Stimulated activated CD8-positive, alpha-beta memory T cell treated with anti-CD3 and anti-CD28 coated beads, Interleukin-4, amount 100 ng/mL, for 48 hours (primary cell): ENCODE measurements at regions not wholly inside any gene's neighbourhood (a gene's known extent, or its start where the extent isn't known, plus 50 kb on each side); places are given as distances from the start of the nearest gene placed in this dataset.
"Not testable (repeated sequence)": the region's sequence is repeated elsewhere in the genome, so short reads cannot be mapped to it uniquely, and the experiment has no call there.

Experiments
- DNase-seq: peaks from one replicate; pipeline ENCODE4 v3.0.0-alpha.2; 2020

DNA sequence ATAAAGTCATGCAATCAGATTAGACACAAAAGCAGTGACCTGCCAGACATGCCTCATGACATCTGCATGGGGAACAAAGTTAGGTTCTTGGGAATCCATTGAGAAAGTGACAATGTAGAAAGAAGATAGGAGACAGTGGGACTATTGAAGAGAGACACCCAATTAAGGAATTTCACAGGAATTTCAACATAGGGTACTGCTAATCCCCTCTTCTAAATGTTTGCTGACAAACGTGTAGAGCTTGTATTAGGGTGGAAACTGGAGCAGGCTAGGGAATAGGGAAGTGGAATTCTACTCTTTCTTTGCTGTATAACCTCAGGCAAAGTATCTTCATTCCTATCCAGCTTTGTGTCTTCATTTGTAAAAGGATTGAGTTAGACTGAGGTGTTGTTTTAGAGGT is 409.4 kb upstream of the SASH1 start:
- DNase-seq: no peak

DNA sequence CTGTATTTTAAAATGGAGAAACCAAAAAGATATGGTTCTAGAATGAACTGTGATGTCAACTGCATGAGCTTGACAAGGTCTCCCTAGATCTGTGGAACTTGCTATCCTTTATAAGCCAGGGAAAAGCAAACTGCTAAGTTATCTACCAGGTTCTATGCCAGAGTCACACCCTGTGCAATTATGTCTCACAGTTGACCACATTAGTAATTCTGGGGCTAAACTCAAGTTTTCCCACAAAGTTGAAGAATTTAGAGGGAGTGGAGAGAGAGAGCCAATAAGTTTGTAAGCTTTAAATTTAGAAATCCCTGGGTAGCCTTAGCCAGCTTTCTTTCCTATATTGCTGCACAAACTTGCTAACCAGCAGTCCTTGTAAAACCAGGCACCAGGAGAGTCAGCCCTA is 407.0 kb upstream of the SASH1 start:
- no peak for DNase-seq

DNA sequence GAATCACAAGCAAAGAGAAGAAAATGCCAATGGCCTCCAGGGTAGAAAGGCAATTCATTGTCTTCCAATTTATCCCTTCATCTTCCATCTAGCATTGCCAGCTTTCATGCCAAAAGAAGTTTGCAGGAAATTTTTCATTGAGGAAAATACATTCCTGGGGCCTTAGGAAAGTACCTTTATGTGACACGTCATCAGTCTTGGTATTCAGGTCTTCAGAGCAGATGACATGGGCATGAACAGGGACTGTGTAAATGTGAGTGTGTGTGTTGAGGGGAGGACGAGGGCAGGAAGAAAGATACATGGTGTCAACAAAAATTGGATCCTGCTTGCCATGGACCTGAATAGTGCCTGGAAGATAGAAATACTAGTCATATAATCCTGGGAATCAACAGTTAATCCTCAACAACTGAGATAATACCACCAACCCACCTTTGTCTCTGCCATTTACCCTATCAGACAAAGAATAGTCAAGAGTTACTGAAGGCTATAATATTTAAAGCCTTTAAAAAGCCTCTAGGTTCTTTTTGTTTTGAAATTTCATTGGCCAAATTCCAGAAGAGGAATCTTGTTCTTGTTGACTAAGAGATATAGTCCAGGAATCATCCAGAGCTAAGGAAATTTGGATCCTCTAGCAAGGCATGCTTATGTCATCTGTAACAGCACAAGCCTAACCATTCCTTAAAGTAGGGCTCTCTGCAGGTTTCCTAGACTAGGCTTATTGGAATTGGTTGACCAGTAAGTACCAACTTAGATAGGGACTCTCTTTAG is 405.8 kb upstream of the SASH1 start:
- no peak for DNase-seq

DNA sequence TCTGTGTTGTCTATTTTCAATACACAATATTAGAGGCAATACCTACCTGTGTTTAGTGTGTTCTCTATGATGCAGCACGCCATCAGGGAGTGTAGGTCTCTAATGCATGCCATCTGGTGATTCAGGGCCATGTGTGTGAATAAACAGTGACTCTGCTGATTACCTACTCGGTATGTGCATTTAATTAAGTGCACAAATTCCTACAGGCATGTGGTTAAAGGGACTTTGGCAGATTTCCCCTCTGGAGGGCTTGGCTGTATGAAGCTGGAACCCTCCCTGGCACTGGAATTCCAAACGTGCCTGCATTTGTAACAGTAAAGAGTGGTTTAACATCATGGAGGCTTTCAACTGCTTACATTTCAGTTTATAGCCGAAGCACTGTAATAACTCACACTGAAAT is 401.5 kb upstream of the SASH1 start:
- DNase-seq: no peak

DNA sequence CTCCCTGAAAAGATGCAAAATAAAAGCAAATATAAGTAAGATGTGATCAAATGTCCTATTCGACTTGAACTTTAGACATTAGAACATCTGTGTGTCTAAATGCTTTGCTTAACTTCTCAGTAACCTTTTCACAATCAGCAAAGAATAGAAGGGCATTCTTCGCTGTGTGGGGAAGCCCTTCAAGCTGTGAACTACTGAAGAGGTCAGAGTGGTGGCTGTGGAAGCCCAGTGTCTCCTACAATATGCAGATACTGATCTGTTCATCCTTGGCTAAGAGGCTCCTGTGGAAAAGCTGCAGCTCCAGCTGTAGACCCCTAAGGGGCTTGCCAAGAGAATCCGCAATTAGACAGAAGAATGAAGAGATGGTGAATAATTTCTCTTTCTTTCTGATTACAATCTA is 400.3 kb upstream of the SASH1 start:
- DNase-seq: no peak

DNA sequence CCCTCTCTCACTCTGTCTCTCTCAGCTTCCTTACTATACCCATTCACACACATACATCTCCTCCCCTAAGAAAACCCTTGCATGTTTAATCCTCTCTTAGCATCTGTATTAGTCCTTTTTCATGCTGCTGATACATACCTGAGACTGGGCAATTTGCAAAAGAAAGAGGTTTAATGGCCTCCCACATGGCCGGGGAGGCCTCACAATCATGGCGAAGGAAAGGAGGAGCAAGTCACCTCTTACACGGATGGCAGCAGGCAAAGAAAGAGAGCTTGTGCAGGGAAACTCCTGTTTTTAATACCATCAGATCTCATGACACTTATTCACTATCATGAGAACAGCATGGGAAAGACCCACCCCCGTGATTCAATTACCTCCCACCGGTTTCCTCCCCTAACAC is 398.5 kb upstream of the SASH1 start:
- DNase-seq: no peak

DNA sequence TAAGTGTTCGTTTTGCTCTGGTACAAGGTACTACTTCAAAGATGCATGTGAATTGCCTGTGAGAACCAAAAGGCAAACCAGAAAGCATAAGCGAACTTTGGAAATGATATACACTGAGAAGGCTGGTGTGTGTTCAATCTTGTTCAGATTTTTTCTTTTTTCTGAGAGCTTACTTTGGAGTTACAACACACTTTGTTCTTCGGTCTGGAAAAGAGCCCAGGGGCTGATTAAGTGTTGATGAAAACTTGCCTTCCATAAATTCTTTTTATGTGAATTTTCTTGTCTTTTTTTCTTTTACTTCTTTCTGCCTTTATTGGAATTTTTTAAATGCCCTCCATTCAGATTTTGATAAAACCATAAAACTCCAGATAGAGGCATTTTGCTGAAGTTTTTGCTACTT is 395.1 kb upstream of the SASH1 start:
- no peak for DNase-seq

DNA sequence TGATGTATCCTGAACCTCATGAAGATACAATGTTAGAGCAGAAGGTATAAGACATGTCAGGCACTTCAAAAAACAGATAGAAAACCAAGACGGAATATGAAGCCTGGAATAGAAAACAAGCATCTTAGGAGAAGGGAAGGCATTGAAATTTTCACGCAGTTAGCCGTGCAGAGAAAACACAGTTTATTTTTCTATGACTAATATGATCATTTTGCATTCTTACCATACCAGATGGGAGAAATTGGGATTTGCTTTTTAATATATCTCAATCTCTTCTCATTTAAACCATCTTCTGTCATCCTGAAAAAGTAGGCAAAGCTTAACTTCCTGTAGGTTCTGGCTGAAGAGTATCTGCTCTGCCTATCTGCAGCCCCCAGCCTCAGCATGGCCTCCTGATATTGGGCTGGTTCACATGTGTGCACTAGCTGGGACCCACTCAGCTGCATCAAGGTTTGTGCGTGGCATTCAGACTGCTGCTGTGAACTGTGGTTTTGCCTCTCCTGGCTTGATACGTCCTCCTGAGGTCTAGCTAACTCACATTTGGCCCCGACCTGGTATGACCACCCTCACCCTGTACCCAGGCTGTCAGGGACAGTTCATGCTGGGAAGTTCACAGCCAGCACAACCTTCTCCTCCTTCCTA is 392.5 kb upstream of the SASH1 start:
- DNase-seq: no peak

DNA sequence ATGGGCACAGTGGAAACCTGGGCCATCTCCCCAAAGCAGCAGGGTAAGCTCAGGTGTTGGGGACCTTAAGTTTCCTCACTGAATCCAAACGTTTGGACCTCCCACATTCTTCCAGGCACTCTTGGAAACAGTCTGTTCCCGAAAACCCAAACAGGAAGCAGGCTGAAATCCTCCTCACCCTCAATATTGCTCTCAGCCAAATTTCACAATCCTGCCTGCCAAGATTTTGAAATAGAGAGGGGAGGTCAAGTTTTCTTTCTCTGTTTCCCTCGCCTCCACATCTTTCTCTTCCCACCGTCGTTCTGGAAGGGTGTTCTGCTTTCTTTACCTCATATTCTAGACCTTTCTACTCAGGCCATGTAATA is 392.0 kb upstream of the SASH1 start:
- no peak for DNase-seq

DNA sequence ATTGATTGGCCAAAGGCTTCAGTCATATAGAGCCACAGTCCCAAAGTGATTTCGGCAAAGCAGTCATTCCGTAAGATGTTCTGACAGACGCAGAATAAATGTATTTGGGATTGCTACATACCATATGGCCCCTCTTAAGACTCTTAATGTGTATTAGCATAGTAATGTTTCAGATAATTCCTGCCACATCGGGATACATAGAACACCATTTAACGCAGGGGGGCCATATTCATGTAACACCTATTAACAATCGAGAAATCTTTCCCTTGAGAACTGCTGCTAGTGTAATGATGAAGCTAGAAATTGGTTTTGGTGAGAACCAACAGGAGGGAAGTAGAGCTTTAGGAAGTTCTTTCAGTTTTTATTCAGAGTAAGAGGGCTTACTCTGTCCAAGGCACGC is 390.9 kb upstream of the SASH1 start:
- no peak for DNase-seq

DNA sequence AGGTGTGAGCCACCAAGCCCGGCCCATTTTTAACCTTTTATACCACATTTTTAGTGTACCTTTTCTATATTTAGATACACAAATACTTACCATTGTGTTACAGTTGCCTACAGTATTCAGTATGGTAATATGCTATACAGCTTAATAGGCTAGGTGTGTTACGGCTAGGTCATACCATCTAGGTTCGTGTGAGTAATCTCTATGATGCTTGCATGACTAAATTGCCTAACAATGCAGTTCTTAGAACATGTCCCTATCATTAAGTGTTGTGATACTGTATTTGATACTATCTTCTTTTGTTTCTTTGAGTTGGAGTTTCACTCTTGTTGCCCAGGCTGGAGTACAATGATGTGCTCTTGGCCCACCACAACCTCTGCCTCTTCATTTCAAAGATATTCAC is 387.7 kb upstream of the SASH1 start:
- no peak for DNase-seq

DNA sequence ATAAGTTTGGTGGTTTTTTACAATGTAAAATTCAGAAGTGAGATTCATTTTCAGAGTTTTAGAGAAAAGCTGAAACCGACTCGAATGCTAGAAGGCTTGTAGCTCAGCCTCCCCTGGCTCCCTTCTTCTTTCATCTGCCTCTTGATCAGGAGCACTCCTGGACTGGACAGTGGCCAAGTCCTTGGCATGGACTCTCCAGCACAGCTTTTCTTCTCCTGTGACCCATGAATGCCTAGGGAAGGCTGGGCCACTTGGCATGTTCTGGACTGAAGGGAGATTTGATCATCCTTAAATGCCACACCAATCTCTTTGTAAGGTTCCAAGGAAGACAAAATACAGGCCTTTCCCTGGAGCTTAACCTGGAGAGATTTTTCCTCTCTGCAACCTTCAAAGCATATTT is 384.0 kb upstream of the SASH1 start:
- no peak for DNase-seq

DNA sequence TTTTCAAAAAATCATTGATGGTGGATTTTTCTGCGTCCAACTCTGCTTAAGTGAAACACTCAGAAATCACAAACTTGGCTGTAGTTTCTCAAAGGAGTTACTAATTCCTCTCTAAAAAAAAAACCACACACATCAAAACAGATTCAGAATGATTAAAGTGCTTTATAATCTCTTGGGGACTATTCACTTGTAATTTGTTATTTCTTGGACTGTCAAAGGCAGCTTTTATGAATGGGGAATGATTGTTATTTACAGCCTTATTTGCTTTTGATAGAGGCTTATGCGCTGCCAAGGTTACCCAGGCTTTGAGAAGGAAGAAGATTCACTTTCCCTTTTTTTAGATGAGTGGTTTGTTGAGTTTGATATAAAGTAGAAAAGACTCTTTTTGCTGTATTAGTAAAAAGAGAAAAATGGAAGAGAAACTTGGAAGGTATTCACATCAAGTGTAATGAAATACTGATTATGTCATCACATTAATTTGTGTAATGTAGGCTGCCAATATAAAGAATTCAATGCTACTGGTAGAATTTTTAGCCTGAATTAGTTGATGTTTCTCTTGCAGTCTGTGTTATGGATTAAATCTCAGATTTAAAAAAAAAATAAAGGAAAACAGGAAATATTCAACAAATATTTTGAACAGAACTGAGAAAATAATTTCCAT is 381.0 kb upstream of the SASH1 start:
- DNase-seq: no peak

DNA sequence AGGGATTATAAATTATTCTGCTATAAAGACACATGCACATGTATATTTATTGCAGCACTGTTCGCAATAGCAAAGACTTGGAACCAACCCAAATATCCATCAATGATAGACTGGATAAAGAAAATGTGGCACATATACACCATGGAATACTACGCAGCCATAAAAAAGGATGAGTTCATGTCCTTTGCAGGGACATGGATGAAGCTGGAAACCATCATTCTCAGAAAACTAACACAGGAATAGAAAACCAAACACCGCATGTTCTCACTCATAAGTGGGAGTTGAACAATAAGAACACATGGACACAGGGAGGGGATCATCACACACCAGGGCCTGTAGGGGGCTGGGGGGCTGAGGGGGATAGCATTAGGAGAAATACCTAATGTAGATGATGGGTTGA is 377.2 kb upstream of the SASH1 start:
- not testable (repeated sequence) for DNase-seq

DNA sequence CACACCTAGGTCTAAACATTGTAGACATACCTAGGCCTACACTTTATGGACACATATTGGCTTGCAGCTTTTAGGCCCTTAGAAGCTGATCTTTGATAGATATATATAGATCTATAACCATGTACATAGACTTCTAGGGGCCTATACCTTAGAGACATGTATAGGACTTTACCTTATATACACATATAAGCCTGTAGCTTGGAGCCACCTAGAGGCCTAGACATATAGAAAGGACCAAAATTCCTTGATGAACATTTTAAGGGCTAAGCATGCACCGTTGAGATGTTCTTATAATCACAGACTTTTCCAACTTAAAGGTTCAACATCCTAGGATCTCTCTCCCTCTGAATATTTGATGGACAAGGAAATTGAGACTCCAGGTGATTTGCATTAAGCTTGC is 371.7 kb upstream of the SASH1 start:
- no peak for DNase-seq

DNA sequence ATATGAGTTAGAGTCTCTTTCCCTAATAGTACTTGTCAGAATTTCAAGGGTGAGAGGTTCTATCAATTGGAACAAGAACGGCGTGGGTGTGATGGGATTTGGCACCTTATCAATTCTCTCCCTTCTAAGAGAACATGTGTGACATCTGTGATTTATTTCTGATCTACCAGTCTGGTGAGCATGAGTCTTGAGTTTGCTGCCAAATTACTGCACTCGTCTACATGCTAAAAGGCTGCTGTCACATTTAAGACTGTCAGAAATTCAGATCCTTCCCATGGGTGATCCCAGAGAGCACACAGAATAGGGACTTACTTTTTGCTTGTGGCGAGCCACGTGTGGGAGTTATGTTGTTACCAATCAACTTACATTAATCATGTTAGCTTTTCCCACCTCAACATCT is 370.2 kb upstream of the SASH1 start:
- no peak for DNase-seq

DNA sequence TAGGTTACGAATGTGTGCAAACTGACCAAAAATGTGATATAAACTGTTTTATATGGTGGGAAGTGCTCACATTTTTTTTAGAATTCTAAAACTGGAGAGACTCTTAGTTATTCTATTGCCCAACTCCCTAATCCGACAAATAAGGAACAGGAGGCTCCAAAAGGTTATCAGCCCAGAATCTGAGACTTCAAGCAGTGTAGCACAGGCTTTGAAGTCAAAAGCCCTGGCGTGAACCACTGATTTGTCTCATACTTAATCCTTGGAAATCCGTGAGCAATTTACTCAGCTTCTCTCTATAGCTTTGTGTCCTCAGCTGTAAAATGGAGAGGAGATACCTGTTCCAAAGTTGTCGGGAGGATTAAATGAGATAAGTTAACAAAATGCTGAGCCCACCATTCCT is 368.8 kb upstream of the SASH1 start:
- DNase-seq: no peak

DNA sequence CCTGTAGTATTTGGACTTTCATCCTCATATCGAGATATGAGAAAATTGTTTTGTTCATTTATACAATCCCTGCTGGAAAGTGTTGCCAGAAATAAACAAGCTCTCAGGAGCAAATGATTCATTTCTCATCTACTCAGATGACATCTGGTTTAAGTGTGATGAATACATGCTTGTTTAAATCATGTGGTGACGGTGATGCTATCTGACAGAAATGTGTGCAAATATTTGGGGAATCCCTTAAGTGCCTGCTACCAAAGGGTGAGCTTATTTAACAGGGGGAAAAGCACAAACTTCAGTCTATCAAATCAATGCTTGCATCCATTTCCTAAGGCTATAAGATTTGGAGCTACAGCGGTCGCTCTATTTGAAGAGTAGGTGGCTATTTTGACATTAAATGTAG is 368.3 kb upstream of the SASH1 start:
- no peak for DNase-seq

DNA sequence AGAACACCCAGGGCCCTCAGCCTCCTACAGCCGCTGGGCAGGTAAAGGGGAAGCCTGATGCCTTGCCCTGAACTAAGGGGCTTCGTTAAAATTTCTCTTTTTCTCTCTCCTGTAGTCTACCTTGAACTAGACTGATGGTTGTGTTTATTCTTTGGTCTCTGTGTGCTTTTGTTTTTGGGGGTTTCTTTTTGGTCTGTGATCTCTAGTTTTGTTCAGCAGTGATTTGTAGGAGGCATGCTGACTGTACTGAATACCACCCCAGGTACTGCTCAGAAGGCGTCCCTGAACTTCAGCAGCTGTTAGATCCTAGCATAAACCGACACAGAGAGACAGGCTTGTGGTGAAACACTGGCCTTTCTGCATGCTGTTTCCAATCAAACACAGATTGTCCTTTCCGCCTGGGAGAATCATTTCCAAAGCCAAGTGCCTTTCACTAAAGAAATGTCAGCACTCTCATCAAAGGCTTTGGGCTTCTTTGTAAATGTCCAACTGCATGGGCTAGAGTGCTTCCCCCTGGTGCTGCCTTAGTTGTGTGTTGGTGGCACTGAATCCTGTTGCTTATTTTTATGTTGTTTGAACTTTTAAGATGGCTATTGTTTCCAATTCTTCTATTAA is 364.7 kb upstream of the SASH1 start:
- no peak for DNase-seq

DNA sequence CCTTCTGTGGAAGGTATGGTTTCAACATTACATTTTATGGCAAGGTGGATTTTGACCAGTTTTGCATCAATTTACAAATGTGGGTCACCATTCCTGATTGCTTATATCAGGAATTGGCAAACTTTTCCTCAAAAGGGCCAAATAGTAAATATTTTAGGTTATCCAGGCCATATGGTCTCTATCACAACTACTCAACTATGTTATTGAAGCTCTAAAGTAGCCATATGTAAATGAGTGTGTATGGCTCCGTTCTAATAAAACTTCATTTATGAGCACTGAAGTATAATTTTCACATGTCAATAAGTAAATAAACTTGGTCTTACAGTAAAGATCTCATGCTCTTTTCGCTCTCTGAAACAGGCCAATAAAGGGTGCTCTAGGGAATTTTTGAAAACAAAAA is 362.7 kb upstream of the SASH1 start:
- no peak for DNase-seq

DNA sequence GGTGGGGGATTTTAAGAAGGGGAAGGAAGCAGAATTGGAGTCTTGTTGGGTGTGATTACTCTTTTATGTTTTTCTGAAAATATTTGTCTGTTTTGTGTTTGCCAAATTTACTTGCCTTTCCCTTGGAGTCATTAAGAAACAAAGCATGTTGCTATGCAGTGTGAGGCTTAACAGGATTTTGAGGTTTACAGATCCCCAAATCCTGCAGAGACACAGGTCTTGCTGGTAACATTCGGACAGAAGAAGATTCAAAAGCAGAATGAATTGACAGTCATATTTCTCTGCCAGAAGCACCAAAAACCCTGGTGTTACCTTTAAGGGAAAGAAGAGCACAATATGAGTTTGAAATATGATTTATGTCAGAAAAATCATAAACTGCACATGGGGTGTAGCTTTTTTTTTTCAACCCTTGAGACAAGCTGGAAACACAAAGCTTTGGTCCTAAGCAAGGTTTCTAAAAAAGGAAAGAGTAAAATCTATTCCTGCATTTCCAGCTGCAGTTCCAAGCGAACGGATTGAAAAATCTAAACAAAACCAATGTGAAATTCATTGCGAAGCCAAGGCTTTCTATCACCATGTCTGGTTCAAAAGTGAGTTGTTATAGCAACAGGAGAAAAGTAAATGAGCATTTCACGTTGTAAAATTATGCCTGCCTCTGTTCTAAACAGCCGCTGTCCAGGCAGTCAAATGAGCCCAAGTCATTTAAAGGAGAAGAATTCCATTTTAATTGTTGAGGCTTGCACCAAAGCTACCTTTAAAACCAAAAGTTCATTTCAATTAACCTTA is 358.9 kb upstream of the SASH1 start:
- no peak for DNase-seq

DNA sequence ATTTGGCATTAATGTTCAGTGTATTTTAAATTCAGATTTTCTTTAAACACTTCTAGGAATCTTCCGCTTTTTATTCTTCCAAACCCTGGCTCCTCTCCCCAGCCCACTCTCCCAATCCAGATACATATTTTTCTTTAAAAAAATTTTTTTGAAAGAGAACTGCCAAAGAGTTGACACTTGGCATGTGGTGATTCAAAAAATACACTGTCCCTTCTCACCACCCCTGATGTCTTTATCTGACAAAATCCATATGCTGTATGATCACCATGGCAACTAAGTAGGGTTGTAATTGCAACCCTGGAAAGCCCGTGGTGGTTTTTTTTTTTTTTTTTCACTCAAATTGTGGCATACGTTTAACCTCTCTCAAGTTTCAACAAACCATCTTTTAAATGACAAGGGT is 355.8 kb upstream of the SASH1 start:
- DNase-seq: no peak

DNA sequence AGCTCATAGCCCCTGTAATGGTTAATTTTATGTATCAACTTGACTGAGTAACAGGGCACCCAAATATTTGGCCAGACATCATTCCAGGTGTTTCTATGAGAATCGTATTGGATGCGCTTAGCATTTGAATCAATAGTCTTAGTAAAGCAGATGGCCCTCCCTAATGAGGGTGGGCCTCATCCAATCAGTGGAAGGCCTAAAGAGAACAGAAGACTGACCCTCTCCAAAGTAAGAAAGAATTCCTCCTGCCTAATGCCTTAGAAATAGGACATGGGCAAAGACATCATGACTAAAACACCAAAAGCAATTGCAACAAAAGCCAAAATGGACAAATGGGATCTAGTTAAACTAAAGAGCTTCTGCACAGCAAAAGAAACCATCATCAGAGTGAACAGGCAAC is 352.5 kb upstream of the SASH1 start:
- DNase-seq: no peak
